ENCODE measurements at regions not wholly inside any gene's neighbourhood (a gene's known extent, or its start where the extent isn't known, plus 50 kb on each side); places are given as distances from the start of the nearest gene placed in this dataset.

DNA sequence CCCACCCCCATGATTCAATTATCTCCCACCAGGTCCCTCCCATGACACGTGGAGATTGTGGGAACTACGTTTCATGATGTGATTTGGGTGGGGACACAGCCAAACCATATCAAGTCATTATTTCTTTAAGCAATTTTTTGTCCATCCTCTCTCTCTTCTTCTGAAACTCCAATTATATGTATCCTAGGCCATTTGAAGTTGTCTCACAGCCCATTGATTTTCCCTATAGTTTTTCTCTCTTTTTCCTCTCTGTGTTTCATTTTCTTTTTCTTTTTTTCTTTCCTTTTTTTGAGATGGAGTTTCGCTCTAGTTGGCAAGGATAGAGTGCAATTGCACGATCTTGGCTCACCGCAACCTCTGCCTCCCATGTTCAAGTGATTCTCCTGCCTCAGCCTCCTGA is 101.9 kb upstream of the CXCL14 start:
- TF ChIP-seq YY1 (IDR thresholded peaks at IDR 0.05; ENCODE audit: low read depth) (no peak), RAD21 (IDR thresholded peaks at IDR 0.05; ENCODE audit: low read depth) (no peak), CREB1 (IDR thresholded peaks at IDR 0.05; ENCODE audit: low read depth) (no peak), TAF1 (IDR thresholded peaks at IDR 0.05; ENCODE audit: low read depth) (no peak), FOXM1 (IDR thresholded peaks at IDR 0.05; ENCODE audit: borderline replicate concordance, low read depth) (no peak), TEAD4 (IDR thresholded peaks at IDR 0.05) (no peak)
- TF ChIP-seq, protein P1, sequence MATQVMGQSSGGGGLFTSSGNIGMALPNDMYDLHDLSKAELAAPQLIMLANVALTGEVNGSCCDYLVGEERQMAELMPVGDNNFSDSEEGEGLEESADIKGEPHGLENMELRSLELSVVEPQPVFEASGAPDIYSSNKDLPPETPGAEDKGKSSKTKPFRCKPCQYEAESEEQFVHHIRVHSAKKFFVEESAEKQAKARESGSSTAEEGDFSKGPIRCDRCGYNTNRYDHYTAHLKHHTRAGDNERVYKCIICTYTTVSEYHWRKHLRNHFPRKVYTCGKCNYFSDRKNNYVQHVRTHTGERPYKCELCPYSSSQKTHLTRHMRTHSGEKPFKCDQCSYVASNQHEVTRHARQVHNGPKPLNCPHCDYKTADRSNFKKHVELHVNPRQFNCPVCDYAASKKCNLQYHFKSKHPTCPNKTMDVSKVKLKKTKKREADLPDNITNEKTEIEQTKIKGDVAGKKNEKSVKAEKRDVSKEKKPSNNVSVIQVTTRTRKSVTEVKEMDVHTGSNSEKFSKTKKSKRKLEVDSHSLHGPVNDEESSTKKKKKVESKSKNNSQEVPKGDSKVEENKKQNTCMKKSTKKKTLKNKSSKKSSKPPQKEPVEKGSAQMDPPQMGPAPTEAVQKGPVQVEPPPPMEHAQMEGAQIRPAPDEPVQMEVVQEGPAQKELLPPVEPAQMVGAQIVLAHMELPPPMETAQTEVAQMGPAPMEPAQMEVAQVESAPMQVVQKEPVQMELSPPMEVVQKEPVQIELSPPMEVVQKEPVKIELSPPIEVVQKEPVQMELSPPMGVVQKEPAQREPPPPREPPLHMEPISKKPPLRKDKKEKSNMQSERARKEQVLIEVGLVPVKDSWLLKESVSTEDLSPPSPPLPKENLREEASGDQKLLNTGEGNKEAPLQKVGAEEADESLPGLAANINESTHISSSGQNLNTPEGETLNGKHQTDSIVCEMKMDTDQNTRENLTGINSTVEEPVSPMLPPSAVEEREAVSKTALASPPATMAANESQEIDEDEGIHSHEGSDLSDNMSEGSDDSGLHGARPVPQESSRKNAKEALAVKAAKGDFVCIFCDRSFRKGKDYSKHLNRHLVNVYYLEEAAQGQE (IDR thresholded peaks at IDR 0.05; ENCODE audit: low read depth): no peak

Data from Ishikawa (cell line).